ENCODE measurements at regions not wholly inside any gene's neighbourhood (a gene's known extent, or its start where the extent isn't known, plus 50 kb on each side); places are given as distances from the start of the nearest gene placed in this dataset.

DNA sequence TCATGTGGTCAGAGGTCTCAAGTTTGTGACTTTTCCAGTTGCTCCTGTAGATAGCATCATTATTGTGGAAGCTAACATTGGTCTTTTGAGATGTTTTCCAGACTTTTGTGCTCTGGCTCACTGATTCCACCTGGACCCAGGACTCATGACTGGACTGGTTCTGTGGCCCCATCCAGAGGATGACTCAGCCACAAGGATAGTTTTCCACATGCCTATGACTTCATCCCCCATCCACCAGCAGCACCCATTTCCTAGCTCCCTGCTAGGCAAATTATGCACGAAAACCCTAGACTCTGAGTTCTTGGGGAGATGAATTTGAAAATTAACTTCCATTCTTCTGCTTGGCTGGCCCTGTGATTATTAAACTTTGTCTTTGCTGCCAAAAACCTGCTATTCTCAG lies 949.3 kb downstream of the MRPL39 start:
- Histone ChIP-seq H3K9me3 (no peaks in the 10 kb centered on the region), H3K36me3 (no peaks in the 10 kb centered on the region), H3K4me1 (no peaks in the 10 kb centered on the region), H3K4me3 (no peak overlapping the region), H3K27me3 (no peaks in the 10 kb centered on the region), H3K27ac (no peak overlapping the region)
- intact Hi-C loops (cut with DNase I), result no loop called here
- ATAC-seq (no peak), DNase-seq (no peak)
- TF ChIP-seq, protein P1, sequence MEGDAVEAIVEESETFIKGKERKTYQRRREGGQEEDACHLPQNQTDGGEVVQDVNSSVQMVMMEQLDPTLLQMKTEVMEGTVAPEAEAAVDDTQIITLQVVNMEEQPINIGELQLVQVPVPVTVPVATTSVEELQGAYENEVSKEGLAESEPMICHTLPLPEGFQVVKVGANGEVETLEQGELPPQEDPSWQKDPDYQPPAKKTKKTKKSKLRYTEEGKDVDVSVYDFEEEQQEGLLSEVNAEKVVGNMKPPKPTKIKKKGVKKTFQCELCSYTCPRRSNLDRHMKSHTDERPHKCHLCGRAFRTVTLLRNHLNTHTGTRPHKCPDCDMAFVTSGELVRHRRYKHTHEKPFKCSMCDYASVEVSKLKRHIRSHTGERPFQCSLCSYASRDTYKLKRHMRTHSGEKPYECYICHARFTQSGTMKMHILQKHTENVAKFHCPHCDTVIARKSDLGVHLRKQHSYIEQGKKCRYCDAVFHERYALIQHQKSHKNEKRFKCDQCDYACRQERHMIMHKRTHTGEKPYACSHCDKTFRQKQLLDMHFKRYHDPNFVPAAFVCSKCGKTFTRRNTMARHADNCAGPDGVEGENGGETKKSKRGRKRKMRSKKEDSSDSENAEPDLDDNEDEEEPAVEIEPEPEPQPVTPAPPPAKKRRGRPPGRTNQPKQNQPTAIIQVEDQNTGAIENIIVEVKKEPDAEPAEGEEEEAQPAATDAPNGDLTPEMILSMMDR (IDR thresholded peaks at IDR 0.05), result no peak

DNA sequence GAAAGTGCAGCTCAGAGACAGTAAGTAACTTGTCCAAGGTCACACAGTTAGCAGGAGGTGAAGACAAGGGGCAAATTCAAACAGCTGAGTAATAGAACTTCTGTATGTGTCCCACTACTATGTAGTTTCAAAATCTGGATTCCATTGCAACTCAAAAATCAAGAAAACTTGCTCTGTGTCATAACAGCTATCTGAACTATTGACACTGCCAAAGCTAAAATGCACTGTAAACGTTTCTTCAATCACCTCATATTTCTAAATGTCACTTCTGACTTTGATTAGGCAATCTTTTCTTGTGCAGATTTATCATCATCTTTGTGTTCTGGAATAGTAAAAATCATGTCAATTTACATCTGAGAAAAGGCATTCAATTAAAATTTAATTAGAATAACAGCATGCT lies 957.6 kb downstream of the MRPL39 start:
- H3K27me3 ChIP-seq, result no peaks in the 10 kb centered on the region
- TF ChIP-seq, protein P1 (IDR thresholded peaks at IDR 0.05), result no peak
- no peak for DNase-seq
- no peak overlapping the region for H3K27ac ChIP-seq
- intact Hi-C loops (cut with DNase I), result no loop called here
- no peaks in the 10 kb centered on the region for H3K4me1 ChIP-seq
- H3K9me3 ChIP-seq, result no peaks in the 10 kb centered on the region
- ATAC-seq, result no peak
- H3K36me3 ChIP-seq, result no peaks in the 10 kb centered on the region
- H3K4me3 ChIP-seq, result no peak overlapping the region

DNA sequence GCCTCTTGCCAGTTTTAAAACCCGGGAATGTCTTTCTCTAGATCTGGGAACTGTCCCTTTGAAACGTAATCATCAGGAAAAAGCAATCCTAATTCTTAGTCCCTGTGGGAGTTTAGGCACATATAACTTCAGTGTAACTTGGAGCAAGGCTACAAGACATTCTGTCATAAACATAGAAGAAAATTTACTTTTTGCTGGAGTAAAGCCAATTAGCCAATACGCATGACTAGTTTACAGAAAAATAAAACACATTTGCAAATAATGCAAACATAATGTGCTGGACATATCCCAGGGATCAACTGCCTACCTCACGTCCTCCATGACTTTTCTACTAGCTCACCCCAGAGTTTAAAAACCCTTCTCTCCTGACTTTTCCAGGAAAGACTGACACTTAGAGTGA lies 970.6 kb downstream of the MRPL39 start:
- H3K4me3 ChIP-seq, result no peak overlapping the region
- H3K9me3 ChIP-seq, result no peaks in the 10 kb centered on the region
- TF ChIP-seq, protein P1 (IDR thresholded peaks at IDR 0.05), result no peak
- DNase-seq (no peak), ATAC-seq (no peak)
- no peaks in the 10 kb centered on the region for H3K36me3 ChIP-seq
- no peak overlapping the region for H3K27ac ChIP-seq
- no peaks in the 10 kb centered on the region for H3K27me3 ChIP-seq
- intact Hi-C loops (cut with DNase I), result no loop called here
- no peaks in the 10 kb centered on the region for H3K4me1 ChIP-seq

DNA sequence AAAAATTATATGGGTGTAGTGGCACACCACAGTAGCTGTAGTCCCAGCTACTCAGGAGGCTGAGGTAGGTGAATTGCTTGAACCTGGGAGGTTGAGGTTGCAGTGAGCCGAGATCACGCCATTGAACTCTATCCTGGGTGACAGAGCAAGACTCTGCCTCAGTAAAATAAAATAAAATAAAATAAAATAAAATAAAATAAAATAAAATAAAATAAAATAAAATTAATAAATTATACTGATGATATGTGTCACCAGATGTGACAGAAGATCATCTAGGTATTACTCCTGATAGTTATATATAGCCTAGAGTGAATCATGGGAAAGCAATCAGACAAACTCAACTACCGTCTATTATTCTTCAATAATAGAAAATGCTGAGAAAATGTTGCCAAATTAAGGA lies 972.5 kb downstream of the MRPL39 start:
- Histone ChIP-seq H3K27ac (no peak overlapping the region), H3K27me3 (no peaks in the 10 kb centered on the region), H3K9me3 (no peaks in the 10 kb centered on the region), H3K36me3 (no peaks in the 10 kb centered on the region), H3K4me3 (no peak overlapping the region), H3K4me1 (no peaks in the 10 kb centered on the region)
- TF ChIP-seq, protein P1 (IDR thresholded peaks at IDR 0.05), result no peak
- DNase-seq, result no peak
- intact Hi-C loops (cut with DNase I), result no loop called here
- ATAC-seq, result no peak

DNA sequence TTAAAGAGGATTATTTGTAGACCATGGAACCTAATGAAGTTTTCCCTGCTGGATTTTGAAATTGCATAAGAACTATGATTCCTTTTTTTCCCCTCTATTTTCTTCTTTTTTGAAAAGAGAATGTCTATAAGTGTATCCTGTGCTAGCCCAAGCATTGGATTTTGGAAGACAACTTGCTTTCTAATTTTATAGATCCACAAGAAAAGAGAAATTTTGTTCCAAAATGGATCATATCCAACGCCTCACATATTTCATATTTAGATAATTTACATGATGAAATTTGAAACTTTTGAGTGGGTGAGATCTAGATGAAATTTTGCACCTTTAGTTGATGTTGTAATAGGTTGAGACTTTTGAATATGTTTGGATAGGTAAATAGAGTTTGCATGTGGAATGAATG lies 978.7 kb downstream of the MRPL39 start:
- intact Hi-C loops (cut with DNase I), result no loop called here
- no peaks in the 10 kb centered on the region for H3K9me3 ChIP-seq
- no peaks in the 10 kb centered on the region for H3K4me1 ChIP-seq
- no peaks in the 10 kb centered on the region for H3K36me3 ChIP-seq
- no peak for DNase-seq
- no peak overlapping the region for H3K4me3 ChIP-seq
- H3K27ac ChIP-seq, result no peak overlapping the region
- TF ChIP-seq, protein P1 (IDR thresholded peaks at IDR 0.05), result no peak
- no peaks in the 10 kb centered on the region for H3K27me3 ChIP-seq
- no peak for ATAC-seq

DNA sequence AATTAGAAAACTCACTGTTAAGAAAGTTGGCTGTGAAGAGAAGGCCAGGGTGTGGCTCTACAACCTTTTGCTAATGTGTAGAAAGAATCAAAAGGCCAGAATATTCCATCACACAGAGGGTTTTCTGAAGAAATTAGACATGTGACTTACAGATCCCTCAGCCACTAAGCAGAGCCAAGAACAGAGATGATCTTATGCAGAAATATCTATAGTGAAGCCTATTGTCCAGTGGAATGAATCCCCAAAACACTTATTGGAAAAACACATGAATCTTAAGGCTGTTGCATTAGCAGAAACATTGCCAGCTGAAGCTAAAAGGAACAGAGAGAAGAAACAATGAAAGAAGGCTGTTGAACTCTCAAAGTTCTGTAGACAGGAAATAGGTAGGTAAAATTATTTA lies 979.2 kb downstream of the MRPL39 start:
- Histone ChIP-seq H3K27ac (no peak overlapping the region), H3K4me3 (no peak overlapping the region), H3K36me3 (no peaks in the 10 kb centered on the region), H3K9me3 (no peaks in the 10 kb centered on the region), H3K4me1 (no peaks in the 10 kb centered on the region), H3K27me3 (no peaks in the 10 kb centered on the region)
- TF ChIP-seq, protein P1 (IDR thresholded peaks at IDR 0.05), result no peak
- DNase-seq (no peak), ATAC-seq (no peak)
- intact Hi-C loops (cut with DNase I), result no loop called here
